Choroid plexus epithelial cell (primary cell): ENCODE measurements at regions not wholly inside any gene's neighbourhood (a gene's known extent, or its start where the extent isn't known, plus 50 kb on each side); places are given as distances from the start of the nearest gene placed in this dataset.

Experiments
- DNase-seq: peaks from one replicate; pipeline ENCODE4 v3.0.0-alpha.2; 2010; ENCODE audit warnings: low read depth
- H3K4me3 ChIP-seq: 2 replicates; pipeline ENCODE4 v1.5.1; 2011; ENCODE audit warnings: low read depth, mild to moderate bottlenecking, control low read depth, low read length, moderate library complexity
- CTCF ChIP-seq: conservative IDR thresholded peaks from 2 replicates; pipeline ENCODE4 v1.5.1; 2011; ENCODE audit warnings: low read depth, mild to moderate bottlenecking, control low read depth, inconsistent platforms, low read length, moderate library complexity

- no peak for DNase-seq
- no peak overlapping the region for H3K4me3 ChIP-seq
- TF ChIP-seq CTCF = no peak
Observed at GRCh38 chr11:129590753-129591475, 215.3 kb downstream of the BARX2 start.

- no peak for DNase-seq
- H3K4me3 ChIP-seq = no peak overlapping the region
- no peak for TF ChIP-seq CTCF
Observed at GRCh38 chr11:129591527-129591926, 215.9 kb downstream of the BARX2 start.

- DNase-seq = no peak
- TF ChIP-seq CTCF = no peak
- H3K4me3 ChIP-seq = no peak overlapping the region
Observed at GRCh38 chr11:129592191-129592590, 216.5 kb downstream of the BARX2 start.

- no peak for DNase-seq
- no peak for TF ChIP-seq CTCF
- H3K4me3 ChIP-seq = no peak overlapping the region
Observed at GRCh38 chr11:129593098-129593497, 217.4 kb downstream of the BARX2 start.

- H3K4me3 ChIP-seq = no peak overlapping the region
- no peak for DNase-seq
- no peak for TF ChIP-seq CTCF
Observed at GRCh38 chr11:129595038-129595962, 219.7 kb downstream of the BARX2 start.

- DNase-seq = peak; percentile 13
- no peak for TF ChIP-seq CTCF
- no peak overlapping the region for H3K4me3 ChIP-seq
Observed at GRCh38 chr11:129596351-129596750, 219.3 kb upstream of the TMEM45B start.

GRCh38 chr11:129598378-129598777, 217.3 kb upstream of the TMEM45B start:
- no peak for DNase-seq
- no peak overlapping the region for H3K4me3 ChIP-seq
- TF ChIP-seq CTCF = no peak
